Suppressor macrophage treated with lipopolysaccharide for 4 hours (primary cell): ENCODE measurements at regions not wholly inside any gene's neighbourhood (a gene's known extent, or its start where the extent isn't known, plus 50 kb on each side); places are given as distances from the start of the nearest gene placed in this dataset.
"Not testable (repeated sequence)": the region's sequence is repeated elsewhere in the genome, so short reads cannot be mapped to it uniquely, and the experiment has no call there.

ENCODE experiments used
- DNase-seq: peaks from one replicate; pipeline ENCODE4 v3.0.0-alpha.2; 2020

DNA sequence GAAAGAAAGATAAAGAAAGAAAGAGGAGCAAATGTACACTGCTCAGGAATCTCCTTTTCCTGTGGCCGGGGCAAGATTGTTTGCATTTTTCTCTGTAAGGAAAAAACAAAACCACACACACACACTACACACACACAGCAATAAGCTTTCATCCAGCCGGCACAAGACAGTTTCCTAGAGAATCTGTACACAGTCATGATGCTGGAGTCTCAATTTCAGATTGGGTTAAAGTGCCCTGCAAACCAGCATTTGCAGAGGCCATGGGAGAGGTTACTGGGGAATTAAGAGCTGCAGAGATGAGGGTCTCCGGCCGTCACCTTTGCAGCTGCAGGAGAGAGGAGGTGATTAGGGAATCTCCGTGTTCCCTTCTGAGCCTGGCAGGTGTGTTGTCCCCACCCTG lies 1607.5 kb downstream of the RPIA start:
- DNase-seq = not testable (repeated sequence)

DNA sequence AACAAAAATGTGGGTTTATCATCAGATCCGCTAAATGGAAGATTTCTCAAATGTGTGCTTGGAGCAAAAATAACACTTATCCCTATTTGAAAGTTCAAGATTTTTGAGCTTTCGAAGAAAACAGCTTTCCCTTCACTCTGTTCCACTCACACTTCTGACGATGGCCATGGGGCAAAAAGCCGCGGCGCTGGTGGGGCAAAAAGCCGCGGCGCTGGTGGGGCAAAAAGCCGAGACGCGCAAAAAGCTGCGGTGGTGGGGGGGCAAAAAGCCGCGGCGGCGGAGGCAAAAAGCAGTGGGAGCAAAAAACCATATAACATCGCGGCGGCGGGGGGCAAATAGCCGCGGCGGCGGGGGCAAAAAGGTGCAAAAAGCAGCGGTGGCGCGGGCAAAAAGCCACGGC lies 1631.5 kb downstream of the RPIA start:
- not testable (repeated sequence) for DNase-seq

DNA sequence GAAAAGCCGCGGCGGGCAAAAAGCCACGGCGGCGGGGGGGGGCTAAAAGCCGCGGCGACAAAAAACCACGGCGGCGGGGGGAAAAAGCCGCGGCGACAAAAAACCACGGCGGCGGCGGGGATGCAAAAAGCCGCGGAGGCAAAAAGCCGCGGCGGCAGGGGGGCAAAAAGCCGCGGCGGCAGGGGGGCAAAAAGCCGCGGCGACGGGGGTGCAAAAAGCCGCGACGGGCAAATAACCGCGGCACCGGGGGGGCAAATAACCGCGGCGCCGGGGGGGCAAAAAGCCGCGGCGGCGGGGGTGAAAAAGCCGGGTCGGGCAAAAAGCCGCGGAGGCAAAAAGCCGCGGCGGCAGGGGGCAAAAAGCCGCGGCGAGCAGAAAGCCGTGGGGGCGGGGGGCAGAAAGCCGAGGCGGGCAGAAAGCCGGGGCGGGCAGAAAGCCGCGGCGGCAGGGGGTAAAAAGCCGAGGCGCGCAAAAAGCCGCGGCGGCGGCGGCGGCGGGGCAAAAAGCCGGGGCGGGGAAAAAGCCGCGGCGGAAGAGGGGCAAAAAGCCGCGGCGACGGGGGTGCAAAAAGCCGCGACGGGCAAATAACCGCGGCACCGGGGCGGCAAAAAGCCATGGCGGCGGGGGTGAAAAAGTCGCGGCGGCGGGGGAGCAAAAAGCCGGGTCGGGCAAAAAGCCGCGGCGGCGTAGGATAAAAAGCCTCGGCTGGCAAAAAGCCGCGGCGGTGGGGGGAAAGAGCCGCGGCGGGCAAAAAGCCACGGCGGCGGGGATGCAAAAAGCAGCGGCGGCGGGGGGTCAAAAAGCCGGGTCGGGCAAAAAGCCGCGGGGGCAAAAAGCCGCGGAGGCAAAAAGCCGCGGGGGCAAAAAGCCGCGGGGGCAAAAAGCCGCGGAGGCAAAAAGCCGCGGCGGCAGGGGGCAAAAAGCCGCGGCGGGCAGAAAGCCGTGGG lies 1632.4 kb downstream of the RPIA start:
- not testable (repeated sequence) for DNase-seq

DNA sequence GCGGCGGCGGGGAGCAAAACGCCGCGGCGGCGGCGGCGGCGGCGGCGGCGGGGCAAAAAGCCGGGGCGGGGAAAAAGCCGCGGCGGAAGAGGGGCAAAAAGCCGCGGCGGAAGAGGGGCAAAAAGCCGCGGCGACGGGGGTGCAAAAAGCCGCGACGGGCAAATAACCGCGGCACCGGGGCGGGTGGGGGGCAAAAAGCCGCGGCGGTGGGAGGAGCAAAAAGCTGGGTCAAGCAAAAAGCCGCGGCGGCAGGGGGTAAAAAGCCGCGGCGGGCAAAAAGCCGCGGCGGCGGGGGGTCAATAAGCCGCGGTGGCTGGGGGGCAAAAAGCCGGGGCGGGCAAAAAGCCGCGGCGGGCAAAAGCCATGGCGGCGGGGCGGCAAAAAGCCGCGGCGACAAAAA lies 1633.2 kb downstream of the RPIA start:
- DNase-seq = not testable (repeated sequence)

DNA sequence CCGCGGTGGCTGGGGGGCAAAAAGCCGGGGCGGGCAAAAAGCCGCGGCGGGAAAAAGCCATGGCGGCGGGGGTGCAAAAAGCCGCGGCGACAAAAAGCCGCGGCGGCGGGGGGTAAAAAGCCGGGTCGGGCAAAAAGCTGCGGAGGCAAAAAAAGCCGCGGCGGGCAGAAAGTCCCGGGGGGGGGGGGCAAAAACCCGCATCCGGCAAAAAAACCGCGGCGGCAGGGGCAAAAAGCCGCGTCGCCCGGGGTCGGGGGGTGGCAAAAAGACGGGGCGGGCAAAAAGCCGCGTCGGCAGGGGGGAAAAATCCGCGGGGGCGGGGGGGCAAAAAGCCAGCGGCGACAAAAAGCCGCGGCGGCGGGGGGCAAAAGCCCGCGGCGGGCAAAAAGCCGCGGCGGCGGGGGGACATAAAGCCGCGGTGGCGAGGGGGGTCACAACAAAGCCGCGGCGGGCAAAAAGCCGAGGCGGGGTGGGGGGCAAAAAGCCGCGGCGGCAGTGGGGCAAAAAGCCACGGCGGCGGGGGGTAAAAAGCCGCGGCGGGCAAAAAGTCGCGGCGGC lies 1634.4 kb downstream of the RPIA start:
- not testable (repeated sequence) for DNase-seq

DNA sequence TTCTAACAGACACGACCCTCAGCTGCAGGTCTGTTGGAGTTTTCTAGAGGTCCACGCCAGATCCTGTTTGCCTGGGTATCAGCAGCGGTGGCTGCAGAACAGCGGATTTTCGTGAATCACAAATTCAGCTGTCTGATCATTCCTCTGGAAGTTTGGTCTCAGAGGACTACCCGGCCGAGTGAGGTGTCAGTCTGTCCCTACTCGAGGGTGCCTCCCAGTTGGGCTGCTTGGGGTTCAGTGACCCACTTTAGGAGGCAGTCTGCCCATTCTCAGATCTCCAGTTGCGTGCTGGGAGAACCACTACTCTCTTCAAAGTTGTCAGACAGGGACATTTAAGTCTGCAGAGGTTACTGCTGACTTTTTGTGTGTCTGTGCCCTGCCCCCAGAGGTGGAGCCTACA lies 1664.1 kb downstream of the RPIA start:
- DNase-seq = not testable (repeated sequence)

GRCh38 chr2:90359344-90359743 lies 1667.9 kb downstream of the RPIA start:
- DNase-seq = not testable (repeated sequence)

DNA sequence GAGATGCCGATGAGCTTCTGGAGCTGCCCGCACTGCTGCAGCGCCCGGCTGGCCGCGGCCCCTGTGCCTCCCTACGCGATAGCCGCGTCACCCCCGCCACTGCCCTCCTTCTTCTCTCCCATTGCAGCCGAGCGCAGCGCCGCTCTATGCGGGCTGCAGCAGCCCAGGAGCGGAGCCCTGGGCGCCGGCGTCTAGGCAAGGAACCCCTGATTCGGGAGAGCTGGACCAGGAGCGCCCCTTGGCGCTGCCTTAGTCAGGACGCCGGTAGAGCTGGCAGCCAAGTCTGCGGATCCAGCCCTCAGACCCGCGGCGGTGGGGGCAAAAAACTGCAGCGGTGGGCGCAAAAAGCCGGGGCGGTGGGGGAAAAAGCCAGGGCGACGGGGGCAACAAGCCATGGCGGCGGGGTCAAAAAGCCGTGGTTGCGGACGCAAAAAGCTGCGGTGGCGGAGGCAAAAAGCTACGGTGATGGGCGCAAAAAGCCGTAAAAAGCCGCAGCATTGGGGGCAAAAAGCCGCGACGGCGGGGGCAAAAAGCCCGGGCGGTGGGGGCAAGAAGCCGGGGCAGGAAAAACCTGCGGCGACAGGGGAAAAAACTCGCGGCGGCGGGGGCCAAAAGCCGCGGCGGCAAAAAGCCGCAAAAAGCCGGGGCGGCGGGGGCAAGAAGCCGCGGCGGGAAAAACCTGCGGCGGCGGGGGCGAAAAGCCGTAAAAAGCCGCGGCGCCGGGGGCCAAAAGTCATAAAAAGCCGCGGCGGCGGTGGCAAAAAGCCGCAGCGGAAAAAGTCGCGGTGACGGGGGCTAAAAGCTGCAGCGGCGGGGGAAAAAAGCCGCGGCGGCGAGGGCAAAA lies 1668.6 kb downstream of the RPIA start:
- DNase-seq = not testable (repeated sequence)

DNA sequence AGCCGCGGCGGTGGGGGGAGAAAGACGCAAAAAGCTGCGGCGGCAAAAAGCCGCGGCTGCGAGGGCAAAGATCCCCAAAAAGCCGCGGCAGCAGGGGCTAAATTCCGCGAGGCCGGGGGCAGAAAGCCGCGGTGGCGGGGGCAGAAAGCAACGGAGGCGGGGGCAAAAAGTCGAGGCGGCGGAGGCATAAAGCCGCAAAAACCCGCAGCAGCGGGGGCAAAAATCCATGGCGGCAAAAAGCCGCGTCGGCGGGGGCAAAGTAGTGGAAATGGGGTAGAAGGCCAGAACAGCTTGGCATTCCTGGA lies 1669.2 kb downstream of the RPIA start:
- not testable (repeated sequence) for DNase-seq
